GM21576 (cell line): ENCODE measurements at regions not wholly inside any gene's neighbourhood (a gene's known extent, or its start where the extent isn't known, plus 50 kb on each side); places are given as distances from the start of the nearest gene placed in this dataset.
"Not testable (repeated sequence)": the region's sequence is repeated elsewhere in the genome, so short reads cannot be mapped to it uniquely, and the experiment has no call there.

Source experiments
- ATAC-seq: cut with Tn5 transposase; IDR thresholded peaks from one replicate; pipeline ENCODE4 v1.9.1; 2021; ENCODE audit warnings: mild to moderate bottlenecking, moderate library complexity; ENCODE audit not compliant: unreplicated experiment

DNA sequence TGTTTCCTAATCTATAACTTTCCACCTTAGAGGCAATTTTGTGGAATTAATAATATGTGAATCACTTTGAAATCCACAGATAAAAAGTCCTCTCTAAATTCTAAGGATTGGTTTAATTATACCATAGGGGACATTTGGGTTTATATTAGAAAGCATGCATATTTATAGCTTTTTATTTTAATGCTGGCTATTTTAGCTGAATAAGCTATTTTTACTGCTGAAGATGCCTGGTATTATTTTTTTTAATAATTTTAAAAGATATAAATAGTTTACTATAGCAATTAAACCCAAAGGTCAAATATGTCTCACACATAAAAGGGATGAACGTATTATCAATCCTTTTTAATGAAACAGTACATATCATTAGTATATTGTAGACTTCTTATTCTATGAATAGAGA lies 415.4 kb downstream of the MAGEB5 start:
- no peak for ATAC-seq

GRCh38 chrX:26613956-26614355 lies 398.0 kb downstream of the MAGEB5 start:
- ATAC-seq: no peak

DNA sequence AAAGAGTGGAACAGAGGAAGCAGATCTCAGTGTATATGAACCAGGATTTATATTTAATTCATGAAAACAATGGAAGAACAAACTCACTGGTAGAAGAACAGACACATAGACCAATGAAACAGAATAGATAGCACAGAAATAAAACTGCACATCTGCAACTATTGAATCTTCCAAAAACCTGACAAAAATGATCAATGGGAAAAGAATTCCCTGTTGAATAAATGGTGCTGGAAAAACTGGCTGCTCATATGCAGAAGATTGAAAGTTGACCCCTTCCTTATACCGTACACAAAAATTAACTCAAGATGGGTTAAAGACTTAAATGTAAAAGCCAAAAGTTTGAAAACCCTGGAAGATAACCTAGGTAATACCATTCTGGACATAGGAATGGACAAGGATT lies 391.0 kb downstream of the MAGEB5 start:
- ATAC-seq: no peak

DNA sequence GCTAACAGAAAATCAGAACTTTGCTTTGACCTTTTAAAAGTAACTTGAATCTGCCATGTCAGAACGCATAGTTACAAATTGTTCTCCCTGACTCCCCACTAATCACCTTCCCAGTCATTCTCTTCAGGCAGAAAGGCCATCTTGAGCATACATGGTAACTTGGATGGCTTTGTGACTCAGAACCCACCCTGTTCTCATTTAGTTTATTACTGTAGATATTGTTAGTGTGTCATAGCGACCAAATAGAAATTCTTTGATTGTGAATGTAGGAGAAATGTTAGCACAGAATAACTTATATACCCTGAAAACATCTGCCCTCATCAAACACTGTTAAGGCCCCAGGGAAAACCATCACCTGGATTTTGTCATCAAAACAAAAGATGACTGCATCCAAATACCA lies 382.0 kb downstream of the MAGEB5 start:
- ATAC-seq: no peak

GRCh38 chrX:26590849-26591248 lies 374.9 kb downstream of the MAGEB5 start:
- no peak for ATAC-seq

- no peak for ATAC-seq
These were observed 370.6 kb downstream of the MAGEB5 start for GRCh38 chrX:26586570-26586969.

DNA sequence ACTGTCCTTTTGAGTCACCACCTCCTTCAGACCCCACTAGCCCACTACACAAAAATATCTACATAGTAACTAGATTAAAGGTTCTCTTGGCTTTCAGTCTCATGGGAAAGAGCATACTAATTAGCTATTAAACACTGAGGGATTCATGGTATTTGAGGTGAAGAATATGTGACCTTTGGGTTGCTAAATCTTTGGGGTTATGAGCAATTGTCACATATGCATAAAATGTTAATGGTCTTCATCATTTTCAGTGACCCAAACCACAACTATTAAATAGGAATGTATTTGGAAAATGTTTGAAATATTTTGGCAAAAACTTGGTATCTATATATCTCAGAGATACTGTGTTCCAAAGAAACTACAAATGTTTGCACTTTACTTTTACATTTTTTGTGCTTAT lies 365.1 kb downstream of the MAGEB5 start:
- no peak for ATAC-seq

DNA sequence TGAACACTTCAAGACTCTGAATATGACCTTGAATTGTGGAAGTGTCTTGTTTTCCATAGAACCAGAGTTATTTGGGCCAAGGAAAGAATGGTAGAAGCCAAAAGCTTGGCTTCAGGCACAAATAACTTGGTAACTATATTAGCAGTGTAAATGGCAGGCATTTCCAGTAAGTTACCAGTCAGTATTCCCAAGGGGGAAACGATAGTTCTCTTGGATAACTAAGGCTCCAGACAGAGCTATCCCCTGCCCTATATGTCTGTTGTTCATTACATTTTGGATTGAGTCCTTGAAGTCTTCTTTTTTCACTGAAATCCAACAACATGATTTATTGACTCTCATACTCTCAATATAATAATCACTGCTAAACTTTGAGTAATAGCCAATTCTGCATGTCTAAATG lies 364.1 kb downstream of the MAGEB5 start:
- ATAC-seq: no peak

DNA sequence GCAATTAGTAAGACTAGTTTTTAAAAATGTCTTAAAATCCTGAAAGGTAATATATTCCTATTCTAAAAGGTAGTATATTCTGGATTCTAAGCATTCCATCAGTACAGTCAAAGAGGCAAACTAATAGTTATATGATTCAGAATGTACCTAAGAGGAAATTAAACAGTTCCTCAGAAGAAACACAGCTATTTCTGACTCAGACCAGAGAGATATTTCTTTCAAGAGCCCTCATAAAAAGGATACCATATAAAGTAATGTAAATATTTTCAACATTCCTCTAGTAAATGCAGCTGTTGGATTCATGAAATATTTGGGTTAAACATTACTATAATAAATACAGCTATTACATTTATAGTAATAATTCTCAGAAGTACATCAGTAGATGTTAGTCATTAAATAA lies 358.3 kb downstream of the MAGEB5 start:
- ATAC-seq: no peak

GRCh38 chrX:26562156-26562555 lies 346.2 kb downstream of the MAGEB5 start:
- ATAC-seq: no peak

DNA sequence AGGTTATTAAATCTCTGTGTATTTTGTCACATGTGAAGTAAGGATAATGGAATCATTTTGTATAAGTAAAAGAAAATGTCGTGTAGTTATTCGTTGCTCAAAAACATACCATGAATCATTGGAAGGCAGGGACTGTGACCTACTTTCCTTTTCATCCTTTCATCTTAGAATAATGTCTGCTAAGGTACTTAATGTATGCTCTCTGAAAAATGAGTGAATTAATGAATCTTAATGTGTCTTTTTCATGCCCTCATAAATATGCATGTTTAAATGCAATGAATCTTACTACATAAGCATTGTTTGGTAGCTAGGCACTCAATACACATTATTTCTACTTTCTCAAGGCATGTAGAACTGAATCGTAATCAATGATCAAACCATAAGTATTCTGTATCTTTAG lies 343.9 kb downstream of the MAGEB5 start:
- ATAC-seq: no peak

GRCh38 chrX:26558719-26559386 lies 342.9 kb downstream of the MAGEB5 start:
- no peak for ATAC-seq

GRCh38 chrX:26557691-26558321 lies 341.8 kb downstream of the MAGEB5 start:
- no peak for ATAC-seq

DNA sequence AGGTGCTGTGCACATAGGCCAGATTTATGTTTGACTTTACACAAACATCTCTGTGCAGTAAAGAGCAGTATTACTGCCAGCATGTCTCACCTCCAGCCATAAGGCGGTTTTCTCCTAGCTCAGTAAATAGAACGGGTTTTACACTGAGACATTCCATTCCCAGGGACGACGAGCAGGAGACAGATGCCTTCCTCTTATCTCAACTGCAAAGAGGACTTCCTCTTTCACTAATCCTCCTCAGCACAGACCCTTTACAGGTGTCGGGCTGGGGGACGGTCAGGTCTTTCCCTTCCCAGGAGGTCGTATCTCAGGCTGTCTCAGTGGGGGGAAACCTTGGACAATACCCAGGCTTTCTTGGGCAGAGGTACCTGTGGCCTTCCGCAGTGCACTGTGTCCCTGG lies 309.8 kb downstream of the MAGEB5 start:
- not testable (repeated sequence) for ATAC-seq

DNA sequence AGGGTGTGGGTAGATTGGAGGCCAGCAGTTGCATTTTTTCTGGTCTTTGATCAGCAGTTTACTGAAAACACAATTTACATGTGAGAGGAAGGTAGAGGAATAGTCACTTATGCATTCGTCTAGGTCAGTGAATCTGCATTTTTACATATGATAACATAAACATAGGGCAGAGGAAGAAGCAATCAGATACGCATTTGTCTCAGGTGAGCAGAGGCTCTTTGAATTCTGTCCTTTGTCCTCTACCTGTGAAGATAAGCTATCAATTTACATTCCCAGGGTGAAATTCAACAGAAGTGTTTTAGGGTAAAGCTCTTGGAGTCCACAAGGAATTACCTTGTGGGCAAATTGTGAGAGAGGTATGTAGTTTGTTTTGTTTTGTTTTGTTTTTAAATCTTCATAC lies 306.5 kb downstream of the MAGEB5 start:
- no peak for ATAC-seq

- no peak for ATAC-seq
These were observed 295.8 kb downstream of the MAGEB5 start for GRCh38 chrX:26511589-26512363.

DNA sequence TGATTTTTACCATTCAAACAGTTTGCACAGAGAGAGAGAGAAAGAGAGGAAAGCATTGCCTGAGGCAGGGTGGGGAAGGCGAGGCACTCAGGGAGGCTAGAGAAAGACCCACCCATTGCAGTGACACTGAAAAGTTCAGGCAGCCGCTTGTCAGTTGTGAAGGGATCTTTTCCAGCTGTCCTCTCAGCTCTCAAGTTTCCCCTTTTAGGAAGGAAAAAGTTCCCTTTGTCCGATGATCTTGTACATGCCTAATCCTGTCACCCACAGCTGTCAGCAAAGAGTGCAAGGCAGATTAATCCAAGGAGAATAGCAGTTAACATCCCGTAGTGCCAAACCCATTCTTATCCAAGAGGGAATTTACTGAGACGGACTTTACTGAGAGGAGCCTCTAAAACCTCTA lies 255.0 kb downstream of the MAGEB5 start:
- ATAC-seq: no peak

DNA sequence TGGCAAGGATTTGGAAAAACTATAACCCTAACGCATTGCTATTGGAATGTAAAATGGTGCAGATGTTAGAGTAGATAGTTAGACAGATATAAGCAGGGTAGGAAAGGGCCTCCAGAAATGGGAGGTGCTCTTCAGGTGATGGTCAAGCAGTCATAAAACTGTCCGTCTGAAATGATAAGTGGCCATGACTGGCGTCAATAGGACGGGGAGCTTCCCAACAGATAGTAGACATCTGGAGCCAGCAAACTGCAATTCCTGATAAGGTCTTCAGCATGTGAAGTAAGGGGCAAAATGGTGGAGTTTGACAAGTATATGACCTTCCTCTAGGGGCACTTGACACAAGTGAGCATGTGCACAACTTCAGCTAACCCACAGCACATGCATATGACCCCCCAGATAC lies 250.4 kb downstream of the MAGEB5 start:
- no peak for ATAC-seq

DNA sequence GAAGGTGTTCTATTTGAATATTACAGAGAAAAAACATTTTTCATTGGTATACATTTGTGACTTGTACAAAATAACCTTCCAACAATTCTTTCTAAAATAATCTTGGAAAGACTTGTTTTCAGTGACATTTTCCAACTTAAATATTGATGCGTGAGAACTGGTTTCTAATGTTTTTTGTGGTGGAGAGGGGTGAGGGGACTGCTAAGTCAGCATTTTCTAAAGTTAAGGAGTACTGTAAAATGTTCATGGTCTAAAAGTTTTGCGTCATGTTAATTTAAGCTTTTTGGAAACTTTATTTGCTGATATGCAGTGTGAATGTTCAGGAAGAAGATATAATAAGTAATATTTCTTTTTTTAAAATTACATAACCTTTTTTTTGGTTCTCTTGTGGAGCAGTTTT lies 229.3 kb downstream of the MAGEB5 start:
- no peak for ATAC-seq

- ATAC-seq: not testable (repeated sequence)
These were observed 228.4 kb downstream of the MAGEB5 start for GRCh38 chrX:26444417-26444816.

GRCh38 chrX:26442340-26442739 lies 226.4 kb downstream of the MAGEB5 start:
- no peak for ATAC-seq

DNA sequence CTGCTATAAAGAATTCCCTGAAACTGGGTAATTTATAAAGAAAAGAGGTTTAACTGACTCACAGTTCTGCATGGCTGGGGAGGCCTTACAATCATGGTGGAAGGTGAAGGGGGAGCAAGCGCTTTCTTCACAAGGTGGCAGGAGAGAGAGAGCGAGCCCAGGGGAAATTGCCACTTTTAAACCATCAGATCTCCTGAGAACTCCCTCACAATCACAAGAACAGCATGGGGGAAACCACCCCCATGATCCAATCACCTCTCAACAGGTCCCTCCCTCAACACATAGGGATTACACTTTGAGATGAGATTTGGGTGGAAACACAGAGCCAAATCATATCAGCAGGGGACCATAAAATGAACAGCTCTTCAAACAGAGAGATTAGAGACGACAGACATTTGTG lies 198.6 kb downstream of the MAGEB5 start:
- no peak for ATAC-seq
